Kidney (tissue), 13 donors: ENCODE measurements at regions not wholly inside any gene's neighbourhood (a gene's known extent, or its start where the extent isn't known, plus 50 kb on each side); places are given as distances from the start of the nearest gene placed in this dataset.

Experiments
- DNase-seq, 5 donors: peaks; one replicate each; pipeline ENCODE4 v3.0.0-alpha.2; 2013 to 2020
- FAIRE-seq: peaks from 2 replicates; lab custom pipeline; 2012; peaks lifted over from hg19 to GRCh38; lab: Jason Lieb, UNC
- H3K27ac ChIP-seq, 2 donors: one replicate each; pipeline ENCODE4 v1.7.0; 2013; ENCODE audit warnings: low read depth in 2 of 2, low read length in 2 of 2, inconsistent platforms in 1 of 2
- H3K27me3 ChIP-seq: one replicate; pipeline ENCODE4 v1.7.1; 2013; ENCODE audit warnings: low read length, inconsistent platforms; ENCODE audit not compliant: control insufficient read depth, insufficient read depth
- H3K36me3 ChIP-seq, 3 donors: one replicate each; pipeline versions ENCODE4 v1.7.0 to v1.7.1; 2013; ENCODE audit warnings: low read length in 3 of 3, control low read depth in 1 of 3, inconsistent platforms in 1 of 3; ENCODE audit not compliant: insufficient read depth in 3 of 3, control insufficient read depth in 2 of 3
- H3K4me1 ChIP-seq, 3 donors: one replicate each; pipeline versions ENCODE4 v1.7.0 to v1.7.1; 2013; ENCODE audit warnings: low read length in 3 of 3, inconsistent platforms in 1 of 3, low read depth in 1 of 3; ENCODE audit not compliant: control insufficient read depth in 2 of 3, insufficient read depth in 2 of 3
- H3K4me3 ChIP-seq, 3 donors: one replicate each; pipeline versions ENCODE4 v1.7.0 to v1.8.1; 2013; ENCODE audit warnings: low read length in 3 of 3, control low read depth in 1 of 3, inconsistent platforms in 1 of 3
- H3K9ac ChIP-seq, 3 donors: one replicate each; pipeline versions ENCODE4 v1.7.0 to v1.7.1; 2013; ENCODE audit warnings: low read length in 3 of 3, control low read depth in 1 of 3, inconsistent platforms in 1 of 3
- H3K9me3 ChIP-seq, 3 donors: one replicate each; pipeline versions ENCODE4 v1.7.0 to v1.7.1; 2013; ENCODE audit warnings: low read length in 3 of 3, control low read depth in 1 of 3, inconsistent platforms in 1 of 3; ENCODE audit not compliant: control insufficient read depth in 2 of 3, insufficient read depth in 1 of 3
- CTCF ChIP-seq: IDR thresholded peaks from 3 replicates; pipeline ENCODE4 v1.5.1; 2012; ENCODE audit warnings: mild to moderate bottlenecking, moderate library complexity, borderline replicate concordance; ENCODE audit not compliant: insufficient read depth; ENCODE audit errors: extremely low read depth
- intact Hi-C: fragments of 100-400 bp; cut with DNase I; formaldehyde crosslinking; loops from one replicate; pipeline ENCODE4 v1.11.1; 2022
- donor health status: control.
- donor health status: control.
- donor health status: control.
- donor health status: control.
- donor health status: control.
- donor health status: DM: yes; HTN: yes; CAD: no.
- donor health status: Normal renal cell carcinoma (clear cell type).

GRCh38 chr14:100426314-100426713 lies 103.2 kb downstream of the SLC25A47 start:
- H3K9me3 ChIP-seq = no peaks in the 10 kb centered on the region
- no peaks in the 10 kb centered on the region for H3K36me3 ChIP-seq
- H3K9ac ChIP-seq = no peak overlapping the region
- no peak for TF ChIP-seq CTCF
- H3K4me3 ChIP-seq = no peak overlapping the region
- H3K27ac ChIP-seq = no peak overlapping the region
- FAIRE-seq (no peak), DNase-seq (no peak)
- H3K27me3 ChIP-seq = no peaks in the 10 kb centered on the region
- intact Hi-C loops = no loop called here
- H3K4me1 ChIP-seq = no peaks in the 10 kb centered on the region

GRCh38 chr14:100427166-100427565 lies 104.0 kb downstream of the SLC25A47 start:
- DNase-seq (no peak), FAIRE-seq (no peak)
- no peak overlapping the region for H3K9ac ChIP-seq
- no peak overlapping the region for H3K27ac ChIP-seq
- no peaks in the 10 kb centered on the region for H3K4me1 ChIP-seq
- no peaks in the 10 kb centered on the region for H3K9me3 ChIP-seq
- no peaks in the 10 kb centered on the region for H3K36me3 ChIP-seq
- TF ChIP-seq CTCF = no peak
- intact Hi-C loops = no loop called here
- no peaks in the 10 kb centered on the region for H3K27me3 ChIP-seq
- no peak overlapping the region for H3K4me3 ChIP-seq

GRCh38 chr14:100428727-100429126 lies 105.6 kb downstream of the SLC25A47 start:
- no peak overlapping the region for H3K9ac ChIP-seq
- FAIRE-seq = no peak
- no peak for TF ChIP-seq CTCF
- no peaks in the 10 kb centered on the region for H3K9me3 ChIP-seq
- intact Hi-C loops = no loop called here
- DNase-seq = no peak
- no peaks in the 10 kb centered on the region for H3K36me3 ChIP-seq
- no peak overlapping the region for H3K27ac ChIP-seq
- no peaks in the 10 kb centered on the region for H3K27me3 ChIP-seq
- no peak overlapping the region for H3K4me3 ChIP-seq
- H3K4me1 ChIP-seq = no peaks in the 10 kb centered on the region

- intact Hi-C loops = no loop called here
- Histone ChIP-seq H3K4me1 (no peaks in the 10 kb centered on the region), H3K27ac (no peak overlapping the region), H3K9me3 (no peaks in the 10 kb centered on the region), H3K4me3 (no peak overlapping the region), H3K27me3 (no peaks in the 10 kb centered on the region), H3K9ac (no peak overlapping the region), H3K36me3 (no peaks in the 10 kb centered on the region)
- no peak for TF ChIP-seq CTCF
- no peak for FAIRE-seq
- no peak for DNase-seq
Measured at GRCh38 chr14:100429537-100429936, 106.4 kb downstream of the SLC25A47 start.
